ENCODE measurements at regions not wholly inside any gene's neighbourhood (a gene's known extent, or its start where the extent isn't known, plus 50 kb on each side); places are given as distances from the start of the nearest gene placed in this dataset.

GRCh38 chrX:149992918-149993317 is 54.6 kb upstream of the EOLA2 start:
- DNase-seq = no peak

DNA sequence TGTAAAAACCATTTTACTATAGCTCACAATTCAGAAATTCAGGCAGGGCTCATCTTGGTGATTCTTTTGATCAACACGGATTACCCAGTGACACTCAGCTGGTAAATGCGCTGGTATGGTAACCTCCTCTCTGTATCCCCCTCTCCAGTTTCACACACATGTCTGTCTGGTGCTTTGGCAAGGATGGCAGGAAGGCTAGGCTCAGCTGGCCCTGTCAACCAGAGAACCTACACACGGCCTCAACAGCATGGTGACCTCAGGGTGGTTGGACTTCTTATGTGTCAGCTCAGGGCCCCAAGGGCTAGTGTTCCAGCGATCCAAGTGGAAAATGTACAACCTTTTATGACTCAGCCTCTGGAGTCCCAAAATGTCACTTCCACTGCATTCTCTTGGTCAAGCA is 55.7 kb upstream of the EOLA2 start:
- DNase-seq = no peak

DNA sequence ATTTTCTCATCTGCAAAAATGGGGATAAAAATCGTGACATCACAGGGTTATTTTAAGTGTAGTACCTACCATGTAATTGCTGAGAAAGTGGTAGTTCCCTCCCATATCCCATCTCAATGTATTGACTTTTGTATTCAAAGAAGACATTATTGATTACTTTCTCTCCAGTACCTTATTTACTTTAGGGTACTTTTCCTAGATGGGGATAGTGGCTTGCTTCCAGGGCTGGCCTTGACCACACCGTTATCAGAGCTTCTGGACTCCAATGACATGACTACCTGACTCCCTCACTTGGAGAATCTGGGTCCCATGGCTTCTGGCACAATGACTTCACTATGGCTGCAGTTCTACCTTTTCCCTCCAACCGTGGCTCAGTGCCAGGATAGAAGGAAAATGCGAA is 58.2 kb upstream of the EOLA2 start:
- no peak for DNase-seq

- no peak for DNase-seq
These were observed 66.7 kb upstream of the EOLA2 start for GRCh38 chrX:150005027-150005426.

DNA sequence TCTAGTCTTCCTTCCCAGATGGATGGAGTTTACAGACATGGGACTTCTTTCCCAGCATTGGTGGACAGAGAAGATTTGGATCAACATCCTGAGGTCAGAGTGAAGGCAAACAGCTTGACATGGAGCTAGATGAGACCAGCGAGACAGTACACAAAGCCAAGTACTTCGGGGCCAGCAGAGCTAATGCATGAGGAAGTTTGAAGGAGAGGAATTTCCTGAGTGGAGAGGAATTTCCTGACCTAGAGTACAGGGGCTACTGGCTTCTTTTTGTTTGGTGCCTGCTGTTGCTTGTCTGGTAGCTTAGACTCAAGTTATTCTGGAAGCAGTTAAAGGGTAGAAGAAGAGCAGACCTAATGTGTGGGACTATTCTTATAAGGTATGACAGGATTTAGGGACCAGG is 69.1 kb upstream of the EOLA2 start:
- DNase-seq = no peak

GRCh38 chrX:150012647-150013381 is 74.5 kb upstream of the EOLA2 start:
- DNase-seq = no peak

DNA sequence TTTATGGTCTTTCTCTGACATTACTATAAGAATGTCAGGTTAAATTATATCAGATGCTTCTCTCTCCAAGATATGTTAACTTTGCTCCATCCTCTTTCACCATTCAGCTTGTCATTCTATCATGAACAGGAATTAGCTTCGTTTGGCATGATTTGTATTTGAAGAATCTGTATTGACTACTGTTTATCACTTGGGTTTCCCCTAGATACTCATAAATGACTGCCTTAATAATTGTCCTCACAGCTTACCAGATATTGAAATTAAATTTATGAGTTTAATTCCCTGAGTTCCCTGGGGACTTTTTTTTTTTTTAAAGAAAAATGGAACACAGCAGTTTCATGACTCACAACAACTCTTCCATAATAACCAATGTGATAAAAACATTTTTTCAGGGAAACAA is 76.2 kb upstream of the EOLA2 start:
- DNase-seq = no peak

DNA sequence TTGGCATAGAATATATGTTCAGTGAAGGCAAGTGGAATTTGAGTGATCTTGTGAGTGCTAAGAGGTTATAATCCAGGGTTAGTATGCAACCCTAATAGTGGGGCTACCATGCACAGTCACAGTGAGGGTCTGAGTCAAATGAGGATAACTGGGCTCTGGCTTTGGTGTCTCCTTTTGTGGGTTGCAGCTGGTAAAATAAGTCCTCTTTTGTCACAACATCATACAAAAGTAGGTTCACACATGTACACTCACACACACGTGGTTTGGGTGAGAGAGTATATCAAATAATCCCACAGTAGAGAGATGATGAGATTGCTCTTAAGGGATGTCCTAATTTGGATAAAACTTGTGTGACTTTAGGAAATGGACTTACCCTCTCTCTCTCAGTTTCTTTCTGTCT is 79.6 kb upstream of the EOLA2 start:
- no peak for DNase-seq

GRCh38 chrX:150018931-150019361 is 80.7 kb upstream of the EOLA2 start:
- no peak for DNase-seq

DNA sequence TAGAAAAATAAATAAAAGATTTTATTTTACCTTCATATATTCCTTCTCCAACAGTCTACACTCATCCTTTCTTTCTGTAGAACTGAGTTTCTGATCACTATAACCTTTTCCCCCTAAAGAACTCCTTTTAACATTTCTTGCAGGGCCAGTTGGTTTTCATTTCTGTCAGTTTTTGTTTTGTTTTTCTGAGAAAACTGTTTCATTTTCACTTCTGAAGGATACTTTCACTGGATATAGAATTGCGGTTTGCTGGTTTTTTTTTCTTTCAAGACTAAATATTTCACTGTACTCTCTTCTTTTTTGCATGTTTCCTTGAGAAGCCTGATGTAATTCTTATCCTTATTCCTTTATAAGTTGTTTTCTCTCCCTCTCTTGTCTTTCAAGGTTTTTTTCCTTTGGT is 90.4 kb upstream of the EOLA2 start:
- peak; percentile 21 for DNase-seq

- DNase-seq = no peak
These were observed 94.5 kb upstream of the EOLA2 start for GRCh38 chrX:150032742-150033141.

- no peak for DNase-seq
These were observed 96.5 kb upstream of the EOLA2 start for GRCh38 chrX:150034788-150035187.

GRCh38 chrX:150035531-150035930 is 97.2 kb upstream of the EOLA2 start:
- no peak for DNase-seq

DNA sequence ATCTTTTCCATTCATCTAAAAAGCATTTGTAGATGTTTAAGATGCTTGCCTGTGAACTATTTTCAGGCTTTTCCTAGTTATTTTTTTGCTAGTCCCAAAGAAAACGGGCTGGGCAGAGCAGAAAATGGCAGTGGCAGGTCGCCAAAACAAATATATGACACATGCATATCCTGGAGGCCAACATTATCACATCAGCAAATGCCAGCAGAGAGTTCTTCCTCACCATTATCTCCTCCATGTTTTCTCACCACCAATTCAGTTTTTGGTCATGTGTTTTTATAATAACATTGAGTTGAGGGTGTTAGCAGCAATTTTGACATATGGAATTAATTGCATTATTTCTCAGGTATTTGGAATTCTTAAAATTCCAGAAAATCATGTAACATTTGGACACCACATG is 97.9 kb upstream of the EOLA2 start:
- no peak for DNase-seq

GRCh38 chrX:150036641-150037040 is 98.3 kb upstream of the EOLA2 start:
- no peak for DNase-seq

GRCh38 chrX:150037041-150037440 is 98.8 kb upstream of the EOLA2 start:
- no peak for DNase-seq

DNA sequence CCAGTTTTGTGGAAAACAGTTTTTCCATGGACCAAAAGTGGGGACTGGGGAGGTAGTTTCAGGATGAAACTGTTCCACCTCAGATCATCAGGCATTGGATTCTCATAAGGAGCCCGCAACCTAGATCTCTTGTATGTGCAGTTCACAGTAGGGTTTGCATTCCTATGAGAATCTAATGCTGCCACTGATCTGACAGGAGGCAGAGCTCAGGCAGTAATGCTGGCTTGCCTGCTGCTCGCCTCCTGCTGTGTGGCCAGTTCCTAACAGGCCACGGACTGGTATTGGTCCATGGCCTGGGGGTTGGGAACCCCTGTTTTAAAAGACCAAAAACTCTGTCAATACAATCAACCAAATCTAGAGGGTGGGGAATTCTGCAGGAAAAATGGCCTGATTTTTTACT is 100.0 kb upstream of the EOLA2 start:
- no peak for DNase-seq

GRCh38 chrX:150038986-150039599 is 100.8 kb upstream of the EOLA2 start:
- no peak for DNase-seq

DNA sequence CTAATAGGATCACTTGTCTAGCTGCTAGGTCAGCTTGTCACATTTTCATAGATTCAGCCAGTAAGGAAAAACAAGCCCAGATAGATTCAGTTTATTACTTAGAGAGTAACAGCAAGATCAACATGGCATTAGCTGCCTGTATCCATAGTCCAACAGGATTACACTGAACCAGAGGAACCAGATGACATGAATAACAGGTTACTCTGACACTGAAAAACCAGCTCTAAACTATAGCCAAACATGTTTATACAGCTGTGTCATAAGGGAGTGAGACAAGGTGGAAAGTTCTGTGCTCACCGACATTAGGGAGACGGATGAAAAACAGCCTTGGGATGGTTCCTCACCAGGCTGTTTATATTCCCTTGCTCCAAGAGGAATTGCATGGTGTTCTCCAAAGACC is 102.9 kb upstream of the EOLA2 start:
- DNase-seq = no peak

DNA sequence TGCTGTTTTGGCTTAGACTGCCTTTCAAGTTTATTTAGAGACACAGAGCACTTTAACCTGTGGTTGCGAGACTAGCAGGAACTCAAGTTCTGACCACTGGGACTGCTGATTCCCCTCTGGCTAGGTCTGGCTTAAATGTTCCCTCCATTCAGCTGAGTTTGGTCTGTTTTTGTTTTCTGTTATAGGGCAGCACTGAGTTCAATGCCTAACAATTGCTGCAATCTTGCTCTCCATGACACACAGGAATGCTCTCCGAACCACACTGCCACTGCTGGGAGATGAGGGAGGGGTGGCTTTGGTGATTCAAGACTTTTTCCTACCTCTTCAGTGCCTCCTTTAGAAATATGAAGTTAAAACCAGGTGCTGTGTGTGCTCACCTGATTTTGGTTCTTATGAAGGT is 106.3 kb upstream of the EOLA2 start:
- no peak for DNase-seq

DNA sequence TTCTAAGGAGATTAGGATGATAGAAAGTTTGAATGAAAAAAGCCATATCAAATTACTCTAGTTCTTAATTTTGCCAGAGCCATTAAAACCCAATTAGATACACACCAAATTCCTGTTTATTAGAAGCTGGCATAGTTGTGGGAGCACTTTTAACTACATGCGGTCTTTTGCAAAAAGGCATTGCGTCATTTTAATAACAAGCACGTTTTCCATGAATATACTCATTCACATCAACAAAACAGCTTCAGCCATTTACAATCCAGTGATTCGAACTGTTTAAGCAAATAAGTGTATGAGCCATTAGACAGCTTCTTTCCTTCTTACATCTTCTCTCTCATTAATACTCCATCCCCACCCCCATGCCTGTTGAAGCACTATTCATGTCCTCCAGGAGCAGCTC is 109.5 kb upstream of the EOLA2 start:
- DNase-seq = no peak

GRCh38 chrX:150049647-150050046 is 111.4 kb upstream of the EOLA2 start:
- DNase-seq = no peak

DNA sequence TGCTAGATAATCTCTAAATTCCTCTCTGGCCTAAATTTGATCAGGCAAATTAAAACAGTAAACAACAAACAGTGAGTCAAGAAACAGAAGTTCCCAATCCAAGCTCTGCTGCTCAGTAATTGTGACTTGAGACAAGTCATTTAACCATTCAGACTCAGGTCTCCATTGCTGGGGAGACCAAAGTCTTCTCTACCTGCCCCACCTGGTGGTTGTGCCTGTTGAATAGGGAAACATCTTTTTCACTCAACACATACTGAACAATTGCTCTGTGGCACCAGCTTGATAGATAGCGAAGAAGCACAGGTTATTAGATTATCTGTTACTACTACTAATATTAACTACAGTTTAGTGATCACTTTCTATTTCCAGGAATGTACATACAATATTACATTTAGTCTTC is 112.1 kb upstream of the EOLA2 start:
- no peak for DNase-seq

DNA sequence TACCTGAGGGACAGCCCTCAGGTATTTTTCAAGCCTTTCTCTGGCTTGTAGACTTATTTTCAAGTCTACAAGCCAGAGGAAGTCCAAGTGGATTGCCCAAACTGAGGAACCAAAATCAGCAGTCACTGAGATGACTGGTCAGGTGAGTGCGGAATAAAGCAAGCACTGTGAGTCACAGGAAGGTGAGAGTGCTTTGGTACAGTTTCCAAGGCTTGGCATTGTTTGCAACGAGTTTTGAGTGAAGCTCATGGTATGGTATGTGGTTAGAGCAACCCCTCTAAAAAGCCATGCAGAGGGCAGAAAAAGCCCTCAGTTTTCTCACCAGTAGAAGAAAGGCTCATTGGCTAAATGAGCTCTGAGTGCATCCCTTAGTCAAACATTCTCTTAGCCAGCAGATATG is 112.8 kb upstream of the EOLA2 start:
- no peak for DNase-seq

DNA sequence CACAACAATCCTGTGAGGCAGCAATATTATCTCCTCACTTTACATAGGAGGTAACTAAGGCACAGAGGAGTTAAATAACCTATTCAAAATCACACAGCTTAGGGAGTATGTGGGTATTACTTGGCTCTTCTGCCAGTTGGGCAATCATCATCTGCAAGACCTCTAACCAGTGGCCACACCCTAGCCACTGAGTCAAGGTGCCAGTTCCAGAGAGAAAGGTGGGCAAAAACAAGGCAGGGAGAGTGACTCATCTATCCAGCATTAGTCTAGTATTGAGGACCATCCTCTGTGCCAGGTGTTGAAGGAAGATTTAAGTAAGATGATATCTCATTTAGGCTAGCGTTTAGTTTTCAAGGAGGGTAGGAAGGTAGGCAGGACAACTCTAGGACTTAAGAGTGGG is 113.9 kb upstream of the EOLA2 start:
- no peak for DNase-seq

Measured in suppressor macrophage treated with lipopolysaccharide for 4 hours (primary cell).